ENCODE measurements at regions not wholly inside any gene's neighbourhood (a gene's known extent, or its start where the extent isn't known, plus 50 kb on each side); places are given as distances from the start of the nearest gene placed in this dataset.

DNA sequence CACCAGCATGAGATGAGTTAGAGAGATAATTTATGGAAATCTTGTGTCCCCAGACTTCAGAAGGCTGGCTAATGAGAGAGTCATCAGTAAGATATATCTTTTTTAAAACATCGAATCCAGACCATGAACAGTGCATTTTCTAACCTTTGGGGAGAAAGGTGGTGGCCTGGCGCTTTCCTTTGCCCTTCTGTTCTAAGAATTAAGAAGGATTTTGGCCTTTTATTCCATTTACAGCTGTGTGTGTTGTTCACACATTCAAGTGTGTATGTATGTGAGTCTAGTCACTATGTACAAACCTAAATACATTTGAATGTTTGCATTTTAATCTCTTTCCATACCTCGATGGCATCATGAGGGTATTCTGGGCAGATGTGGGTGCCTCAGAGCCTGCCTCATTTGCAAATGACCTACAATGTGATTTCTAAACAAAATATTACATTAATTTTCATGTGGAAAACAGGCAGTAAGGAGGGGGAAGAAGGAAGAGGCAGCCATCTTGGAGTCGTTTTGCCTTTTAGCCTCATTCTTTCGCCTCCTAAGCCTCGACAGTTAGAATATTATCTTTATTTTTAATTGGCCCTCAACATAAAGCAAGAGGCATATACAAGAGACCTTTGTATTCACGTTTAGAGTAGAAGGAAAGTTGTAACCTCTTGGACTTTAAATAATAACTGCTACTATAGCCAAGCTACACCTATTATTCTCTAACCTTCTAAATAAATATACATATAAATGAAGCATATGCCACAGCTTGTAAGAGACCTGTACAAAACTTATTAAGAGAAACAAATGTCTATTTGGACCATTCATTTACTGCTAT lies 125.3 kb upstream of the TMEM161B start:
- Mint-ChIP-seq H3K27ac (ENCODE audit: unreplicated experiment) (no peak overlapping the region), H3K4me3 (ENCODE audit: unreplicated experiment) (no peak overlapping the region), H3K4me1 (ENCODE audit: low read depth, unreplicated experiment) (peaks cover 14% of the 10 kb centered on the region), H3K27me3 (ENCODE audit: low read depth, unreplicated experiment) (no peaks in the 10 kb centered on the region), H3K36me3 (ENCODE audit: low read depth, unreplicated experiment) (no peaks in the 10 kb centered on the region), H3K9me3 (ENCODE audit: unreplicated experiment) (no peaks in the 10 kb centered on the region)
- peaks cover 43% of the 10 kb centered on the region for H3K4me1 ChIP-seq (ENCODE audit: insufficient read depth, low read length)
- no peaks in the 10 kb centered on the region for H3K27me3 ChIP-seq (ENCODE audit: insufficient read depth, low read length)
- H3K36me3 ChIP-seq (ENCODE audit: insufficient read depth, low read length) = no peaks in the 10 kb centered on the region
- no peaks in the 10 kb centered on the region for H4K20me1 ChIP-seq (ENCODE audit: insufficient read depth, low read length)
- TF ChIP-seq, protein P1, sequence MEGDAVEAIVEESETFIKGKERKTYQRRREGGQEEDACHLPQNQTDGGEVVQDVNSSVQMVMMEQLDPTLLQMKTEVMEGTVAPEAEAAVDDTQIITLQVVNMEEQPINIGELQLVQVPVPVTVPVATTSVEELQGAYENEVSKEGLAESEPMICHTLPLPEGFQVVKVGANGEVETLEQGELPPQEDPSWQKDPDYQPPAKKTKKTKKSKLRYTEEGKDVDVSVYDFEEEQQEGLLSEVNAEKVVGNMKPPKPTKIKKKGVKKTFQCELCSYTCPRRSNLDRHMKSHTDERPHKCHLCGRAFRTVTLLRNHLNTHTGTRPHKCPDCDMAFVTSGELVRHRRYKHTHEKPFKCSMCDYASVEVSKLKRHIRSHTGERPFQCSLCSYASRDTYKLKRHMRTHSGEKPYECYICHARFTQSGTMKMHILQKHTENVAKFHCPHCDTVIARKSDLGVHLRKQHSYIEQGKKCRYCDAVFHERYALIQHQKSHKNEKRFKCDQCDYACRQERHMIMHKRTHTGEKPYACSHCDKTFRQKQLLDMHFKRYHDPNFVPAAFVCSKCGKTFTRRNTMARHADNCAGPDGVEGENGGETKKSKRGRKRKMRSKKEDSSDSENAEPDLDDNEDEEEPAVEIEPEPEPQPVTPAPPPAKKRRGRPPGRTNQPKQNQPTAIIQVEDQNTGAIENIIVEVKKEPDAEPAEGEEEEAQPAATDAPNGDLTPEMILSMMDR (IDR thresholded peaks at IDR 0.05; ENCODE audit: insufficient read depth, low read depth, low read length) = no peak
- TF ChIP-seq EZH2 (IDR thresholded peaks at IDR 0.05; ENCODE audit: insufficient read depth, low read length) = no peak
- H3K9me3 ChIP-seq (ENCODE audit: insufficient read depth, low read depth, low read length) = no peaks in the 10 kb centered on the region
- FAIRE-seq = no peak
- peak overlapping the region; percentile 59 for H3K27ac ChIP-seq (ENCODE audit: low read depth, low read length)
- peak overlapping the region; percentile 78 for H3K4me2 ChIP-seq (ENCODE audit: low read length)
- peaks cover 2% of the 10 kb centered on the region for H3K79me2 ChIP-seq (ENCODE audit: insufficient read depth, low read length)
- peak overlapping the region; percentile 28 for H3K9ac ChIP-seq (ENCODE audit: low read length)
- H2AFZ ChIP-seq (ENCODE audit: low read depth, low read length) = peak overlapping the region; percentile 72
- no peak for DNase-seq (ENCODE audit: low read depth)
- peak overlapping the region; percentile 40 for H3K4me3 ChIP-seq (ENCODE audit: insufficient read depth, low read depth, low read length)

DNA sequence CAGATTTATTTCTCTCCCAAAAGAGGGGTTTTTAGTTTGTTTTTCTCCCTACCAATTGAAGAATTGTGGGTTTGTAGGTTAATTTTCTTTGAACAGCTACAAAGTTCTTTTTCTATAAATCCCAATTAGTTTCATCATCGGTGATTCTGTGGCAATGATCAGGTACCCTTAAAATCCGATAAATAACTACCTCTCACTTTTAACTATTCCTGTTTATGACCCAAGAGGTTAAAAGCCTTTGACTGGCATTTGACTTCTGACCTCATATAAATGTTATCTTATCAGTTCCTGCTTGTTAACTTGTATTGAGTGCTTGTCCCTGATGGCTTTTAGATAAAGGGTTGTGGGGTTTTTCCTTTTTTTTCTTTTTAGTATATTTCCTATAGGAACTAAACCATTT lies 124.4 kb upstream of the TMEM161B start:
- Histone ChIP-seq H4K20me1 (ENCODE audit: insufficient read depth, low read length) (no peaks in the 10 kb centered on the region), H3K36me3 (ENCODE audit: insufficient read depth, low read length) (no peaks in the 10 kb centered on the region), H3K27me3 (ENCODE audit: insufficient read depth, low read length) (no peaks in the 10 kb centered on the region), H3K4me1 (ENCODE audit: insufficient read depth, low read length) (peaks cover 38% of the 10 kb centered on the region), H3K9me3 (ENCODE audit: insufficient read depth, low read depth, low read length) (no peaks in the 10 kb centered on the region), H3K79me2 (ENCODE audit: insufficient read depth, low read length) (peaks cover 2% of the 10 kb centered on the region), H3K4me3 (ENCODE audit: insufficient read depth, low read depth, low read length) (no peak overlapping the region), H2AFZ (ENCODE audit: low read depth, low read length) (no peak overlapping the region), H3K27ac (ENCODE audit: low read depth, low read length) (no peak overlapping the region), H3K9ac (ENCODE audit: low read length) (peak overlapping the region; percentile 15), H3K4me2 (ENCODE audit: low read length) (no peak overlapping the region)
- no peak overlapping the region for H3K27ac Mint-ChIP-seq (ENCODE audit: unreplicated experiment)
- H3K9me3 Mint-ChIP-seq (ENCODE audit: unreplicated experiment) = no peaks in the 10 kb centered on the region
- H3K36me3 Mint-ChIP-seq (ENCODE audit: low read depth, unreplicated experiment) = no peaks in the 10 kb centered on the region
- peaks cover 15% of the 10 kb centered on the region for H3K4me1 Mint-ChIP-seq (ENCODE audit: low read depth, unreplicated experiment)
- DNase-seq (ENCODE audit: low read depth) = no peak
- no peak for FAIRE-seq
- no peaks in the 10 kb centered on the region for H3K27me3 Mint-ChIP-seq (ENCODE audit: low read depth, unreplicated experiment)
- no peak overlapping the region for H3K4me3 Mint-ChIP-seq (ENCODE audit: unreplicated experiment)
- TF ChIP-seq EZH2 (IDR thresholded peaks at IDR 0.05; ENCODE audit: insufficient read depth, low read length) = no peak
- TF ChIP-seq, protein P1 (IDR thresholded peaks at IDR 0.05; ENCODE audit: insufficient read depth, low read depth, low read length) = no peak

DNA sequence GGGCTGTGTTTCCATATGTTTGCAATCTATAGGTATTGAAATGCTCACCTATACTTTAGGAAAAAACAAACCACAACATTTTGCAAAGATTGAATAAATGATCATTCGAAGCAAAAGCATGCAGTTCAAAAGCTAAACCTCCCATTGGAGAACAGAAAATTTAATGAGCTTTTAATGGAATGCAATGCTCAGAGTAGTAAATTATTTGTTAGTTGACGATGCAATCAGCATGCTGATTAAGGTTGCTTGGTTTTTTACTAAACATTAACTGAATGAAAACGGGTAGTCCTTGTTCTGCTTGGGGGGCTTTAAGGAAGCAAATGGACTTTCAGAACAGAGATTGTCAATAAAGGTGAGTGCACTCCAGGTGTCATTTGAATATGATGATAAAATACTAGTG lies 123.3 kb upstream of the TMEM161B start:
- Histone ChIP-seq H3K4me3 (ENCODE audit: insufficient read depth, low read depth, low read length) (no peak overlapping the region), H3K4me2 (ENCODE audit: low read length) (no peak overlapping the region), H3K9ac (ENCODE audit: low read length) (no peak overlapping the region), H3K79me2 (ENCODE audit: insufficient read depth, low read length) (peaks cover 2% of the 10 kb centered on the region), H3K27me3 (ENCODE audit: insufficient read depth, low read length) (no peaks in the 10 kb centered on the region), H3K9me3 (ENCODE audit: insufficient read depth, low read depth, low read length) (no peaks in the 10 kb centered on the region), H3K36me3 (ENCODE audit: insufficient read depth, low read length) (no peaks in the 10 kb centered on the region), H3K27ac (ENCODE audit: low read depth, low read length) (no peak overlapping the region), H4K20me1 (ENCODE audit: insufficient read depth, low read length) (no peaks in the 10 kb centered on the region), H3K4me1 (ENCODE audit: insufficient read depth, low read length) (peaks cover 30% of the 10 kb centered on the region), H2AFZ (ENCODE audit: low read depth, low read length) (no peak overlapping the region)
- Mint-ChIP-seq H3K36me3 (ENCODE audit: low read depth, unreplicated experiment) (no peaks in the 10 kb centered on the region), H3K27me3 (ENCODE audit: low read depth, unreplicated experiment) (no peaks in the 10 kb centered on the region), H3K4me3 (ENCODE audit: unreplicated experiment) (no peak overlapping the region), H3K27ac (ENCODE audit: unreplicated experiment) (no peak overlapping the region), H3K4me1 (ENCODE audit: low read depth, unreplicated experiment) (peaks cover 8% of the 10 kb centered on the region), H3K9me3 (ENCODE audit: unreplicated experiment) (no peaks in the 10 kb centered on the region)
- no peak for TF ChIP-seq EZH2 (IDR thresholded peaks at IDR 0.05; ENCODE audit: insufficient read depth, low read length)
- no peak for FAIRE-seq
- no peak for DNase-seq (ENCODE audit: low read depth)
